A204.1 (cell line): ENCODE measurements at regions not wholly inside any gene's neighbourhood (a gene's known extent, or its start where the extent isn't known, plus 50 kb on each side); places are given as distances from the start of the nearest gene placed in this dataset.

Experiments
- FAIRE-seq: peaks from 2 replicates; lab custom pipeline; 2012; peaks lifted over from hg19 to GRCh38; lab: Jason Lieb, UNC

- FAIRE-seq, result no peak
Observed at GRCh38 chr5:168215646-168216045, 75.8 kb upstream of the WWC1 start.

DNA sequence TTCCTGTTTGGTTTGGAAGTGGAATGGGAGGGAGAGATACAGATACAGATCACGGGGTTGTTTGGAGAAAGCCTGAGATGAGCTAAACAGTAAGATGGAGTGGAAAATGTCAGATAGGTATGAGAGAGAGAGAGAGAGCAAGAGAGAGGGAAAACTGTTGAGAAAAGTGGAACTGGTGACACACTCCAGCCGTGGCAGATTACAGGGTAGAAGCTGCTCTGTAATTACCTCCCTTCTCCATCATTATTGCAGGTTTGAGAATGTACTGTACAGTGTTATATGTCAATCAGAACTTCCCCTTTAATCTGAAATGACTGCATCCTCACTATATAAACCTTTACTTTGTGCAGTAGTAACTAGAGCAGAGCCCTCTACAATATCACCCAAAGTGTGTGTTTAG, 74.5 kb upstream of the WWC1 start:
- FAIRE-seq, result no peak

DNA sequence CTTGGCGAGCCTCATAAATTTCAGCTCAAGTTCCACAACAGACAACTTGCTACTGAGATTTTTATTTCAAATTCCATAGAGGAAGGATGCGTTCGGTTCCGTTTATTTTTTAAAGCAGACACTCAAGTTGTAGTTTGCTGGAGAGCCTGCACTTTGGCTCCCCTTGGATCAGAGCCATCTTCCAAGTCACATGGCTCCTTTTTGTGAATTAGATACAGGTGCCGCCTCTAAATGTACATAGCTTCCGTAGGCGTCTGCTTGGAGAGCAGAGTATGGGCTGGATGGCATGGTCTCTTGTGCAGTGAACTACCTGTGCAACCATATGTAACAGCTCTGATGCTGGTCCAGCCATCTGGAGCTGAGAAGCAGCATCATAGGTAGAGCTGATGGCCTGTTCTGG, 73.9 kb upstream of the WWC1 start:
- FAIRE-seq, result no peak

GRCh38 chr5:168218746-168219145, 72.7 kb upstream of the WWC1 start:
- no peak for FAIRE-seq

- FAIRE-seq, result peak; percentile 90
Observed at GRCh38 chr5:168219515-168220410, 71.7 kb upstream of the WWC1 start.

- no peak for FAIRE-seq
Observed at GRCh38 chr5:168224085-168224484, 67.4 kb upstream of the WWC1 start.

- no peak for FAIRE-seq
Observed at GRCh38 chr5:168226012-168226411, 65.4 kb upstream of the WWC1 start.

DNA sequence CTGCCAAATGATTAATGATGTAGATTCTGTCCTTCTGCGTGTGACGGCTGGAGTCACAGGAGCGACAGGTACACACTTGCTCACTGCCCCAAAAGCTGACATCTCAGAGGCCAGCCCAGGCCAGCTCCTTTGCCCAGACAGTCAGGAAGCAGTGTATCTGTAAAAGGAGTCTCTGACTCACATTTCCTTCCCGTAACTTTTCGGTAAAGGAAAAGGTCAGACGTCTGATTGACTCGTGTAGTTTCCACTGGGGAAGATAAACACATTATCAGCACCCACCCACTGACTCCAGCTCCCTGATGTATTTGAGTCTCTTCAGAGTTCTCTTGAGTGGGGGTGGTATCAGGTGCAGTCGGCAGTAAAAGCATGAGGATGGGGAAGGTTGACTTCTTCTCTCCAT, 64.4 kb upstream of the WWC1 start:
- FAIRE-seq, result no peak

- FAIRE-seq, result no peak
Observed at GRCh38 chr5:168227973-168228615, 63.4 kb upstream of the WWC1 start.

DNA sequence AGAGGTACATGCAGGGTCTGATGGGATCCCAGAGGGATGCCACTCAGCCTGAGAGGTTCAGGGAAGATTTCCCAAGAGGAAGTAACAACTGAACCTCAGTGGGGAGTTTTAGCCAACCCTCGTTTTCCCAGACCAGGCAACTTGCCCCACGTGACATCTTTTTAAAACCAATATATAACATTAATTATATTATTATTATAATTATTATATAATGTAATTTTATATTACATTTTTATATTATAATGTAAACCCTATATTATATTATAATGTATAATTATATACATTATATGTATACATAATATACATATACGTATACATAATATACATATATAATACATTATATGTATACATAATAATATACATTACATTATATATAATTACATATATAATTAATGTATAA, 62.8 kb upstream of the WWC1 start:
- peak; percentile 98 for FAIRE-seq

DNA sequence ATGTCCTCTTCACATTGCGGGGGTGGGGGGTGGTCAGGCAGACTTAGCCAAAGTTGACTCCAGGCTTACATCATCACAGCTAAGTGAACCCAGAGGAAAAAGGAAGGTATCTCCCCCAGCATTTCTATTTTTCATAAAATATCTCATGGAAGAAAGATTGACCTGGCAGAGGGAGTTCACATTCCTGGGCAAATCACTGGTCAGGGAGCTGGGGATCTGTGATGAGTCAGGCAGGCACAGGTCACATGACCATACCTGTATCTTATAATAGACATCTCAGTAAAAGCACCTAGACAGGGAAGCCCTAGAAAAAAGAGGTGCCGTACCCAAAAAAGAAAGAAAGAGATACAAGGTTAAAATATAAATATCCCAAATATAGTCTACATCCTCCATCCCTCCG, 57.3 kb upstream of the WWC1 start:
- no peak for FAIRE-seq

DNA sequence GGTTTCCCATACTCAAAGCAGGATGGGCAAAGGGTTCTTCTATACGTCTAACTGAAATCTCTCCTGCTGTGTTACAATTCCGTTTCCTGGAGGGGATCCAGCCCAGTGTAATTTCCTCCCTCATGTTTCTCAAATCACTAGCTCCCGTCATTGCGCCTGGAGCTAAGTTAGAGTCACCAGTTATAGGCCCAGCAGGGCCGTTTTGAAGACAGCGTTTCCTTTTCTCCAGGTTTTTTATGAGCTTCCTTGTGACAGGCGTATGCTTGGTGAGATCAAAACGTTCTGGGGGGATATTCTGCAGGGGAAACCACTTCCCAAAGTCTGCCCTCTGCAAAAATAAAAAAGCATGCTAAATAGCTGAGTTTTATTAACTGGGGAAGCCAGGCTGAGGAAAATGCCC, 53.0 kb upstream of the WWC1 start:
- no peak for FAIRE-seq

GRCh38 chr5:168239325-168239724, 52.1 kb upstream of the WWC1 start:
- no peak for FAIRE-seq
